Ascending aorta (tissue), 2 donors: ENCODE measurements at regions not wholly inside any gene's neighbourhood (a gene's known extent, or its start where the extent isn't known, plus 50 kb on each side); places are given as distances from the start of the nearest gene placed in this dataset.

Source experiments
- DNase-seq, 2 donors: peaks; one replicate each; pipeline ENCODE4 v3.0.0-alpha.2; 2019; ENCODE audit warnings: low spot score in 2 of 2
- H3K27ac ChIP-seq, 2 donors: fragments of 200-600 bp; sonication (generic); one replicate each; pipeline ENCODE4 v1.5.1; 2016 to 2017; ENCODE audit warnings: mild to moderate bottlenecking in 1 of 2
- H3K27me3 ChIP-seq: fragments of 200-600 bp; sonication (generic); one replicate; pipeline ENCODE4 v1.5.1; 2017
- H3K36me3 ChIP-seq, 2 donors: fragments of 200-600 bp; sonication (generic); one replicate each; pipeline ENCODE4 v1.5.1; 2016
- H3K4me1 ChIP-seq, 2 donors: fragments of 200-600 bp; sonication (generic); one replicate each; pipeline ENCODE4 v1.5.1; 2016 to 2017; ENCODE audit warnings: mild to moderate bottlenecking in 1 of 2
- H3K4me3 ChIP-seq, 2 donors: fragments of 200-600 bp; sonication (generic); one replicate each; pipeline ENCODE4 v1.5.1; 2016 to 2017; ENCODE audit warnings: mild to moderate bottlenecking in 1 of 2
- H3K9me3 ChIP-seq, 2 donors: fragments of 200-600 bp; sonication (generic); one replicate each; pipeline ENCODE4 v1.5.1; 2016
- intact Hi-C: fragments of 100-400 bp; cut with DNase I; formaldehyde crosslinking; loops from one replicate; pipeline ENCODE4 v1.15.1; 2023
- TF ChIP-seq, protein P1 (sequence below), 3 experiments: fragments of 200-600 bp in 2 of 3; fragments of 450-650 bp in 1 of 3; sonication (generic) in 2 of 3; IDR thresholded peaks; one replicate each; pipeline ENCODE4 v1.5.1; 2016 to 2019; ENCODE audit warnings: antibody characterized with exemption in 3 of 3, mild to moderate bottlenecking in 1 of 3, moderate library complexity in 1 of 3

DNA sequence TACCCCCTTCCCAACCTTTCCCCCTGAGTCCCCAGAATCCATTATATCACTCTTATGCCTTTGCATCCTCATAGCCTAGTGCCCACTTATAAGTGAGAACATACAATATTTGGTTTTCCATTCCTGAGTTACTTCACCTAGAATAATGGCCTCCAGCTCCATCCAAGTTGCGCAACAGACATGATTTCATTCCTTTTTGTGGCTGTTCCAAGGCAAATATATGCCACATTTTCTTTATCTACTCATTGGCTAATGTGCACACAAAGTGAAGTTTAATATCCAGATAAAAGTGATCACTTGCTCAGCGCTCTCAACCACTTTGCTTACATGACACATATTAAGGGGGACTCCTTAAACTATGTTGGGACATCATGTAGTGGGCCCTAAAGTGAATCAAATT, 72.4 kb upstream of the TIAM1 start:
- H3K4me3 ChIP-seq, result no peak overlapping the region
- H3K9me3 ChIP-seq, result no peaks in the 10 kb centered on the region
- no peaks in the 10 kb centered on the region for H3K36me3 ChIP-seq
- no peak for DNase-seq
- intact Hi-C loops, result no loop called here
- no peaks in the 10 kb centered on the region for H3K27me3 ChIP-seq
- TF ChIP-seq, protein P1, sequence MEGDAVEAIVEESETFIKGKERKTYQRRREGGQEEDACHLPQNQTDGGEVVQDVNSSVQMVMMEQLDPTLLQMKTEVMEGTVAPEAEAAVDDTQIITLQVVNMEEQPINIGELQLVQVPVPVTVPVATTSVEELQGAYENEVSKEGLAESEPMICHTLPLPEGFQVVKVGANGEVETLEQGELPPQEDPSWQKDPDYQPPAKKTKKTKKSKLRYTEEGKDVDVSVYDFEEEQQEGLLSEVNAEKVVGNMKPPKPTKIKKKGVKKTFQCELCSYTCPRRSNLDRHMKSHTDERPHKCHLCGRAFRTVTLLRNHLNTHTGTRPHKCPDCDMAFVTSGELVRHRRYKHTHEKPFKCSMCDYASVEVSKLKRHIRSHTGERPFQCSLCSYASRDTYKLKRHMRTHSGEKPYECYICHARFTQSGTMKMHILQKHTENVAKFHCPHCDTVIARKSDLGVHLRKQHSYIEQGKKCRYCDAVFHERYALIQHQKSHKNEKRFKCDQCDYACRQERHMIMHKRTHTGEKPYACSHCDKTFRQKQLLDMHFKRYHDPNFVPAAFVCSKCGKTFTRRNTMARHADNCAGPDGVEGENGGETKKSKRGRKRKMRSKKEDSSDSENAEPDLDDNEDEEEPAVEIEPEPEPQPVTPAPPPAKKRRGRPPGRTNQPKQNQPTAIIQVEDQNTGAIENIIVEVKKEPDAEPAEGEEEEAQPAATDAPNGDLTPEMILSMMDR (IDR thresholded peaks at IDR 0.05), result no peak
- no peaks in the 10 kb centered on the region for H3K4me1 ChIP-seq
- no peak overlapping the region for H3K27ac ChIP-seq

DNA sequence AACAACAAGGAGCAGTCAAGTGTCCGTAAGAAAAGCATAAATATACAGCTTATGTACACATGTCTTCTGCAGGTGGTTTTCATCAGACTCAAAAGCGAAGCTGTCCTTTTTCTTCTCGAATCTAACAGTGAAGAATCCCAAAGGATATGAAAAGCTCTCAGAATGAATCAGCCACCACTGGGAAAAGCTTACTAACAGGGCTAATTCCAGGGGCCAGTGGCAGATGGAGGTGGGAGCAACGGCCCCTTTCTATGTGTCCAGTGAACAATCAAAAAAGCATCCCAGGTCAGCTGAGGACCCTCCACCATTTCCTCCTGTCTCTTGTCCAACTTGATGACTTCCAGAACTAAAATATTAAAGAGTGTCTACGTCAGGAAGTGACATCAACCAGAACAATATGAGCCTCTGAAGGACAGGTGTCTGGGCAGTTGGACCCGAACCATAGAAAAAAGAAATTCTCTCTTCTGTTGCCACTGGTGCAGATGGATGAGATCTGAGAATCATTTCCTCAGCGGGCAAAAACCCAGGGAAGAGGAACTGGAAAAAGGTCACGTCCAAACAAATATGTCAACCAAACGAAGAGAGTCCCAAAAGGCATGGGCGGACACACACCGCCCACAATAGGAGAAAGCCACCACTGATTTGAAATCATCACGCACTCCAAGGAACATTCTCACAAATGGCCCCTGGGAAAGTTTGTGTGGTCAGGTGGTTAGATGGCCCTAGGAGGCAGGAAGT, 70.4 kb upstream of the TIAM1 start:
- TF ChIP-seq, protein P1 (IDR thresholded peaks at IDR 0.05), result no peak
- H3K9me3 ChIP-seq, result no peaks in the 10 kb centered on the region
- H3K36me3 ChIP-seq, result no peaks in the 10 kb centered on the region
- H3K27ac ChIP-seq, result no peak overlapping the region
- no peaks in the 10 kb centered on the region for H3K27me3 ChIP-seq
- no peak overlapping the region for H3K4me3 ChIP-seq
- H3K4me1 ChIP-seq, result no peaks in the 10 kb centered on the region
- DNase-seq, result no peak
- intact Hi-C loops, result no loop called here

DNA sequence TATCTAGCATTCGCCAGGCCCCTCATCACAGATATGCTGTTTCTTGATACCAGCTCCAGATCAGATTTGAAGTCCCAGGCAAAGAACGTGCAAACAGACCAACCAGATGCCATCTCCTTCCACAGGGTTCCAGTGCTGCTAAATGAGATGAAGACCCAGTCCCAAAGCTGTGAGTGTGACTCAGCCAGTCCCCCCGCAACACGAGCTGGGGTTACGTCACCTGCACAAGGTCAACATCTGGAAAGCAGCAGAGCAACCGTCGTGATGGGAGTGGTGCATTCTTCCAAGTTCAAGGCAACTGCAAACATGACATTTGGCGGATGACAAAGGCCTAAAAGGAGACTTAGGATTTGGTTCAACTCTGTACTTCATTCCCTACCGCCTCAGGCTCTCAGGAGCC, 69.6 kb upstream of the TIAM1 start:
- intact Hi-C loops, result no loop called here
- no peak overlapping the region for H3K27ac ChIP-seq
- no peaks in the 10 kb centered on the region for H3K4me1 ChIP-seq
- no peaks in the 10 kb centered on the region for H3K27me3 ChIP-seq
- H3K4me3 ChIP-seq, result no peak overlapping the region
- DNase-seq, result no peak
- H3K36me3 ChIP-seq, result no peaks in the 10 kb centered on the region
- TF ChIP-seq, protein P1 (IDR thresholded peaks at IDR 0.05), result no peak
- H3K9me3 ChIP-seq, result no peaks in the 10 kb centered on the region

DNA sequence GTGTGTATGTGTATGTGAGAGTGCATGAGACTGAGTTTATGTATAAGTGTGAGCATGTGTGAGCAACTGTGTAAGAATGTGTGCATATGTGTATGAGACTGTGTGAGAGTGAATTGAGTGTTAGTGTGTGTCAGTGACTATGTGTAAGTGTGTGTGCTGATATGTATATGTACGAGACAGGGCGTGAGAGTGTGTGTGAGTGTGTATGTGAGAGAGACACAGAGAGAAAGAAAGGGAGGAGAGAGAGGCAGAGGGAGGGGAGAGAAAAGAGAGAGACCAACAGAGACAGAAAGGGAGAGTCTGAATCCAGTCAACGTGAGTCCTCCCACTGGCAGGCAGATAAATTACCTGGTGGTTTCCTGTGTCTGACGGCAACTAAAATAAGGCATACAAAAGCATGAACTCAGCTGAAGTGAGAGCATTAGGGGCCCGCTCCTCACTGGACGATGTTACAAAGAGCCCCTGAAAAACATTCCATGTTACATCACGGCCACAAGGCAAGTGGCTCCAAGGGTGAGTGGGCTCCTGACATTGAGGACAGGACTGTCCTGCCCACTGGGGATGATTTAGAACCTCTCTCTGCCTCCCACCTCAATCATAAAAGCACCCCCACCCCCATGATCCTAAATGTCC, 66.6 kb upstream of the TIAM1 start:
- H3K4me3 ChIP-seq, result no peak overlapping the region
- no peak for DNase-seq
- H3K4me1 ChIP-seq, result no peaks in the 10 kb centered on the region
- no peak overlapping the region for H3K27ac ChIP-seq
- H3K36me3 ChIP-seq, result no peaks in the 10 kb centered on the region
- no peaks in the 10 kb centered on the region for H3K27me3 ChIP-seq
- intact Hi-C loops, result no loop called here
- TF ChIP-seq, protein P1 (IDR thresholded peaks at IDR 0.05), result no peak
- H3K9me3 ChIP-seq, result no peaks in the 10 kb centered on the region

DNA sequence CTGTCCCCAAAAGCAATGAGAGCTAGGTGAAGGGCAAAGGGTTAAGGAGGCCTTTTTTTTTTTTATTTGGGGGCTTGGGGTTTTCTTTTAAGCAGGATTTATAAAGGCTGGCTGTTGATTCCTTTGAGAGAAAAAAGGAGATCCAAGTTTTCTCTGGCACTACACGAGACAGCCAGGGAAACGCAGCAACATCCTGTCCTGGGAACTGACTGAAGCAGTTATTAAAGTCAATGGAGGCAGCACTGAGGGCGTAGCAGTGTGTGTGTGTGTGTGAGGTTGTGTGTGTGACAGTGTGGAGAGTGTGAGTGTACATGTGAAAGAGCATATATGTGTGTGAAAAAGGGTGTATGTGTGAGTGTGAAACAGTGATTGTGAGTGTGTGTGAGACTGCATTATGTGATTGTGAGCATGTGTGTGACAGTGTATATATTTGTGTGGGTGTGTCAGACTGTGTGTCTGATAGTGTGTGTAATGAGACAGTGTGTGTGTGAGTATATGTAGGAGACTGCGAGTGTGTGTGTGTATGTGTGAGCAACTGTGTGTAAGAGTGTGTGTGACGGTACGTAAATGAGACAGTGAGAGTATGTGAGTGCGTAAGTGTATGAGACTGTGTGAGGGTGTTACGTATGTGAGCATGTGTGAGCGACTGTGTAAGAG, 65.9 kb upstream of the TIAM1 start:
- intact Hi-C loops, result no loop called here
- H3K27me3 ChIP-seq, result no peaks in the 10 kb centered on the region
- TF ChIP-seq, protein P1 (IDR thresholded peaks at IDR 0.05), result no peak
- no peak overlapping the region for H3K27ac ChIP-seq
- no peaks in the 10 kb centered on the region for H3K4me1 ChIP-seq
- no peak overlapping the region for H3K4me3 ChIP-seq
- DNase-seq, result no peak
- no peaks in the 10 kb centered on the region for H3K36me3 ChIP-seq
- no peaks in the 10 kb centered on the region for H3K9me3 ChIP-seq
